ENCODE measurements at regions not wholly inside any gene's neighbourhood (a gene's known extent, or its start where the extent isn't known, plus 50 kb on each side); places are given as distances from the start of the nearest gene placed in this dataset.
"Not testable (repeated sequence)": the region's sequence is repeated elsewhere in the genome, so short reads cannot be mapped to it uniquely, and the experiment has no call there.

GRCh38 chr14:21867541-21867940 lies 193.9 kb upstream of the OR4E1 start:
- TF ChIP-seq CTCF (IDR thresholded peaks at IDR 0.05; ENCODE audit: low read depth, low read length) = no peak
- DNase-seq (ENCODE audit: extremely low read depth, low read depth) = no peak

GRCh38 chr14:21866479-21866878 lies 192.9 kb upstream of the OR4E1 start:
- no peak for DNase-seq (ENCODE audit: extremely low read depth, low read depth)
- no peak for TF ChIP-seq CTCF (IDR thresholded peaks at IDR 0.05; ENCODE audit: low read depth, low read length)

GRCh38 chr14:21863289-21863688 lies 189.7 kb upstream of the OR4E1 start:
- no peak for TF ChIP-seq CTCF (IDR thresholded peaks at IDR 0.05; ENCODE audit: low read depth, low read length)

GRCh38 chr14:21861153-21861552 lies 187.5 kb upstream of the OR4E1 start:
- DNase-seq (ENCODE audit: extremely low read depth, low read depth) = no peak
- no peak for TF ChIP-seq CTCF (IDR thresholded peaks at IDR 0.05; ENCODE audit: low read depth, low read length)

More at GRCh38 chr14:21863289-21863688, 189.7 kb upstream of the OR4E1 start:
- DNase-seq (ENCODE audit: extremely low read depth, low read depth) = no peak

GRCh38 chr14:21860172-21860571 lies 186.6 kb upstream of the OR4E1 start:
- TF ChIP-seq CTCF (IDR thresholded peaks at IDR 0.05; ENCODE audit: low read depth, low read length) = peak; percentile 2; the same call in 1 of the 2 replicates
- no peak for DNase-seq (ENCODE audit: extremely low read depth, low read depth)

GRCh38 chr14:21852775-21853174 lies 179.2 kb upstream of the OR4E1 start:
- TF ChIP-seq CTCF (IDR thresholded peaks at IDR 0.05; ENCODE audit: low read depth, low read length) = no peak

GRCh38 chr14:21852061-21852664 lies 178.5 kb upstream of the OR4E1 start:
- DNase-seq (ENCODE audit: extremely low read depth, low read depth) = no peak
- TF ChIP-seq CTCF (IDR thresholded peaks at IDR 0.05; ENCODE audit: low read depth, low read length) = peak; percentile 50

More at GRCh38 chr14:21852775-21853174, 179.2 kb upstream of the OR4E1 start:
- DNase-seq (ENCODE audit: extremely low read depth, low read depth) = no peak

- not testable (repeated sequence) for DNase-seq (ENCODE audit: extremely low read depth, low read depth)
Measured at GRCh38 chr14:21846902-21847301, 173.3 kb upstream of the OR4E1 start.

All from AG09319 (cell line).